PC-9 (cell line): ENCODE measurements at regions not wholly inside any gene's neighbourhood (a gene's known extent, or its start where the extent isn't known, plus 50 kb on each side); places are given as distances from the start of the nearest gene placed in this dataset.

Source experiments
- BruUV-seq: library from RNA; stranded (reverse); fragments of 400-500 nt; replicated peaks from 2 replicates; lab custom pipeline; 2021; lab: Mats Ljungman, UMichigan
- CTCF ChIA-PET: fragments of 300-600 bp; sonication (Branson Sonifier 250); formaldehyde crosslinking; loops from one replicate; lab custom pipeline; 2022; ENCODE audit warnings: antibody characterized with exemption; lab: Charles Lee
- POLR2A ChIA-PET: fragments of 300-600 bp; sonication (Branson Sonifier 250); formaldehyde crosslinking; loops from one replicate; lab custom pipeline; 2022; ENCODE audit warnings: antibody characterized with exemption; ENCODE audit not compliant: unreplicated experiment; lab: Charles Lee
- DNase-seq, 2 experiments: peaks; one replicate each; pipeline versions ENCODE4 v3.0.0 to v3.0.0-alpha.2; 2015 to 2022; ENCODE audit warnings: mixed read lengths in 1 of 2
- H2AFZ ChIP-seq: fragments of 200-600 bp; sonication (generic); 2 replicates; pipeline ENCODE4 v1.8.1; 2017; ENCODE audit warnings: antibody characterized with exemption
- H3F3A ChIP-seq: fragments of 200-600 bp; sonication (generic); 2 replicates; pipeline ENCODE4 v1.8.1; 2017; ENCODE audit warnings: antibody characterized with exemption, mild to moderate bottlenecking, low read depth; ENCODE audit not compliant: insufficient read depth
- H3K27ac ChIP-seq: fragments of 200-600 bp; sonication (generic); 2 replicates; pipeline ENCODE4 v1.6.1; 2016; ENCODE audit warnings: mixed run types
- H3K27me3 ChIP-seq: fragments of 200-600 bp; sonication (generic); 2 replicates; pipeline ENCODE4 v1.6.1; 2016; ENCODE audit warnings: low read depth, mixed run types; ENCODE audit not compliant: insufficient read depth
- H3K36me3 ChIP-seq: fragments of 200-600 bp; sonication (generic); 2 replicates; pipeline ENCODE4 v1.6.1; 2016; ENCODE audit warnings: low read depth, mixed run types
- H3K4me1 ChIP-seq: fragments of 200-600 bp; sonication (generic); replicated peaks from 2 replicates; pipeline ENCODE4 v1.6.1; 2016; ENCODE audit warnings: mixed run types; ENCODE audit not compliant: insufficient read depth
- H3K4me2 ChIP-seq: fragments of 200-600 bp; sonication (generic); 2 replicates; pipeline ENCODE4 v1.6.1; 2017; ENCODE audit warnings: mixed run types
- H3K4me3 ChIP-seq: fragments of 200-600 bp; sonication (generic); 2 replicates; pipeline ENCODE4 v1.6.1; 2016; ENCODE audit warnings: mixed run types
- H3K79me2 ChIP-seq: fragments of 200-600 bp; sonication (generic); 2 replicates; pipeline ENCODE4 v1.6.1; 2017; ENCODE audit warnings: low read depth, mixed run types
- H3K9me2 ChIP-seq: fragments of 200-600 bp; sonication (generic); 2 replicates; pipeline ENCODE4 v1.8.1; 2017; ENCODE audit warnings: mild to moderate bottlenecking; ENCODE audit not compliant: insufficient read depth
- H3K9me3 ChIP-seq: fragments of 200-600 bp; sonication (generic); 2 replicates; pipeline ENCODE4 v1.8.1; 2016; ENCODE audit warnings: low read depth; ENCODE audit not compliant: insufficient read depth
- H4K20me1 ChIP-seq: fragments of 200-600 bp; sonication (generic); 2 replicates; pipeline ENCODE4 v1.8.1; 2017; ENCODE audit not compliant: insufficient read depth
- CTCF ChIP-seq: fragments of 200-600 bp; sonication (generic); conservative IDR thresholded peaks from 2 replicates; pipeline ENCODE4 v1.6.1; 2017; ENCODE audit warnings: mixed run types, antibody characterized with exemption, mild to moderate bottlenecking, moderate library complexity
- EZH2 ChIP-seq: fragments of 200-600 bp; sonication (generic); IDR thresholded peaks from 2 replicates; pipeline ENCODE4 v1.8.0; 2017; ENCODE audit warnings: antibody characterized with exemption, low read depth
- intact Hi-C: fragments of 100-400 bp; cut with micrococcal nuclease; formaldehyde crosslinking; loops from one replicate; pipeline ENCODE4 v1.10.0; 2022; ENCODE audit not compliant: unreplicated experiment

DNA sequence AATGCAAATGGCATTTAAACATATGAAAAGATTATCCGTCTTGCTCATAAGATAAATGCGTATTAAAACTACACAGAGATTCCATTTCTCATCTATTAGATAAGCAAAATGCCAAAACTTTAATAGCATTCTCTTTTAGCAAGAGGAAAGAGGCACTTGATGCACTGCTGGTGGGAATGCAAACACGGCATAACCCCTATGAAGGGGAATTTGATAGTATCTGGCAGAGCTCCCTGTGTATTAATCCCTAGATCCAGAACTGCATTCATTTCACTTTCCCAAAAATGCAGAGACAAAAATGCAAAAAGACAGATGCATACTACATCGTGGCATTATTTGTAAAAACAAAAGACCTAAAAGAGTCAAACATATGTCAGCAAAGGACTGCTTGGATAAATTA, 193.6 kb upstream of the STARD13 start:
- CTCF ChIA-PET = no interaction called here

GRCh38 chr13:33480561-33480960, 195.0 kb upstream of the STARD13 start:
- intact Hi-C loops = no loop called here
- no peak overlapping the region for H3K4me3 ChIP-seq
- H3K79me2 ChIP-seq = no peaks in the 10 kb centered on the region
- no peaks in the 10 kb centered on the region for H3K27me3 ChIP-seq
- ChIA-PET POLR2A (no interaction called here), CTCF (no interaction called here)
- no peak overlapping the region for H2AFZ ChIP-seq
- no peak for DNase-seq
- H3K9me3 ChIP-seq = peaks cover 34% of the 10 kb centered on the region
- no peaks in the 10 kb centered on the region for H3F3A ChIP-seq
- no peaks in the 10 kb centered on the region for H3K9me2 ChIP-seq
- no peaks in the 10 kb centered on the region for H4K20me1 ChIP-seq
- no peak overlapping the region for H3K4me2 ChIP-seq
- 0 out of 2 replicates have a peak, but pooled peaks cover 4% of the 10 kb centered on the region for H3K4me1 ChIP-seq
- BruUV-seq = no TSS peak
- no peaks in the 10 kb centered on the region for H3K36me3 ChIP-seq
- H3K27ac ChIP-seq = no peak overlapping the region
- TF ChIP-seq CTCF (no peak), EZH2 (no peak)

More for the DNA sequence above, 193.6 kb upstream of the STARD13 start:
- H4K20me1 ChIP-seq = no peaks in the 10 kb centered on the region
- 0 out of 2 replicates have a peak, but pooled peaks cover 4% of the 10 kb centered on the region for H3K4me1 ChIP-seq
- no peaks in the 10 kb centered on the region for H3K79me2 ChIP-seq
- H3K4me3 ChIP-seq = no peak overlapping the region
- peaks cover 23% of the 10 kb centered on the region for H3K9me3 ChIP-seq
- H2AFZ ChIP-seq = no peak overlapping the region
- no peak for DNase-seq
- no peak overlapping the region for H3K27ac ChIP-seq
- TF ChIP-seq CTCF = no peak
- no peak for TF ChIP-seq EZH2
- POLR2A ChIA-PET = no interaction called here
- no peaks in the 10 kb centered on the region for H3K9me2 ChIP-seq
- no TSS peak for BruUV-seq
- H3K36me3 ChIP-seq = no peaks in the 10 kb centered on the region
- no peaks in the 10 kb centered on the region for H3F3A ChIP-seq
- no peak overlapping the region for H3K4me2 ChIP-seq
- intact Hi-C loops = no loop called here
- H3K27me3 ChIP-seq = no peaks in the 10 kb centered on the region

DNA sequence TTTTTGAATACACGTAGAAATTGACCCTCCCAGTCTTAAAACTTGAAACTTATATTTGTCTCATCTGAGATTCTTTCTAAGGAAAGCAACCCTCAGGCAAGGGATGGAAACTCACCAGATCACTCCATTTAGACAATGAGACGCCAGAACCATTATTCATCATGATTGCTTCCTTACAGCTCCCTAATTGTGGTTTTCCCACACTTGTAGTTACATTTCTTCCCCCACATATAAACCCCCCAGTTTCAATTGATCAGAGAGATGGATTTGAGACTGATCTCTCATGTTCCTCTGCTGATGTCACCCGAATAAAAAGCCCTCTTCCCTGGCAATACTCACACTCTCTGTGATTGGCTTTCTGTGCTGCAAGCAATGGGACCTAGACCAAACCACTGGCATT, 197.9 kb upstream of the STARD13 start:
- Histone ChIP-seq H4K20me1 (no peaks in the 10 kb centered on the region), H3K79me2 (no peaks in the 10 kb centered on the region), H3K4me2 (0 out of 2 replicates have a peak overlapping the region, but pooled peaks have one; percentile 0), H3K4me1 (0 out of 2 replicates have a peak, but pooled peaks cover 4% of the 10 kb centered on the region), H3F3A (no peaks in the 10 kb centered on the region), H3K9me3 (peaks cover 22% of the 10 kb centered on the region), H3K27ac (no peak overlapping the region), H2AFZ (0 out of 2 replicates have a peak overlapping the region, but pooled peaks have one; percentile 44), H3K36me3 (no peaks in the 10 kb centered on the region), H3K27me3 (no peaks in the 10 kb centered on the region), H3K4me3 (no peak overlapping the region), H3K9me2 (no peaks in the 10 kb centered on the region)
- POLR2A ChIA-PET = no interaction called here
- TF ChIP-seq CTCF (no peak), EZH2 (no peak)
- no TSS peak for BruUV-seq
- DNase-seq = no peak
- intact Hi-C loops = no loop called here
- CTCF ChIA-PET = no interaction called here
